BE2C (cell line): ENCODE measurements at regions not wholly inside any gene's neighbourhood (a gene's known extent, or its start where the extent isn't known, plus 50 kb on each side); places are given as distances from the start of the nearest gene placed in this dataset.
"Not testable (repeated sequence)": the region's sequence is repeated elsewhere in the genome, so short reads cannot be mapped to it uniquely, and the experiment has no call there.

Experiments used
- DNase-seq: peaks from one replicate; pipeline ENCODE4 v3.0.0-alpha.2; 2020
- H3K27me3 ChIP-seq: fragments of 250-450 bp; sonication (Bioruptor Pico); 2 replicates; pipeline ENCODE4 v1.5.1; 2020; ENCODE audit warnings: mild to moderate bottlenecking
- H3K36me3 ChIP-seq: fragments of 250-450 bp; sonication (Bioruptor Pico); 2 replicates; pipeline ENCODE4 v1.5.1; 2020; ENCODE audit warnings: mild to moderate bottlenecking
- H3K4me1 ChIP-seq: fragments of 250-450 bp; sonication (Bioruptor Pico); 2 replicates; pipeline ENCODE4 v1.5.1; 2020
- H3K4me3 ChIP-seq: 2 replicates; pipeline ENCODE4 v1.5.1; 2011; ENCODE audit warnings: low read depth, low read length
- H3K9me3 ChIP-seq: fragments of 250-450 bp; sonication (Bioruptor Pico); 2 replicates; pipeline ENCODE4 v1.5.1; 2020
- CTCF ChIP-seq: IDR thresholded peaks from 2 replicates; pipeline ENCODE4 v1.5.1; 2012; ENCODE audit warnings: mild to moderate bottlenecking, low read depth, low read length

DNA sequence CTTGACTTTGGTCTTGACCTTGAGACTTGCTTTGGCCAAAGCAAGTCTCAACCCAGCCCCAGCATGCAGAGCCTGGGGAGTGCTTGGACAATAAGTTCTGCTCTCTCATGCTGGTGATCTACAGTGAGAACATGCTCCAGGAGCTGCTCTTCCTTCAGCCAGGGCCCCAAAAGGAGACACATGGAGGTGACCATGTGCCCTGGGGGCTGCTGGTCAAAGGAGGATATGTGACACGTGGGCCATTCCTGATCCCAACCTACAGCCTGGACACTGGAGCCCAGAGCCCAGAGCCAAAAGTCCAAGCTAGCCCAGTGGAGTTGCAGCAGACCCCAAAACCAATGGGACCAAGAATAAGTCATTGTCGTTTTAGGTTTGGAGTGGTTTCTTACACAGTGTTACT is 78.2 kb upstream of the CHST15 start:
- Histone ChIP-seq H3K27me3 (no peaks in the 10 kb centered on the region), H3K4me1 (no peaks in the 10 kb centered on the region), H3K36me3 (no peaks in the 10 kb centered on the region), H3K4me3 (no peak overlapping the region), H3K9me3 (no peaks in the 10 kb centered on the region)
- no peak for DNase-seq
- no peak for TF ChIP-seq CTCF

DNA sequence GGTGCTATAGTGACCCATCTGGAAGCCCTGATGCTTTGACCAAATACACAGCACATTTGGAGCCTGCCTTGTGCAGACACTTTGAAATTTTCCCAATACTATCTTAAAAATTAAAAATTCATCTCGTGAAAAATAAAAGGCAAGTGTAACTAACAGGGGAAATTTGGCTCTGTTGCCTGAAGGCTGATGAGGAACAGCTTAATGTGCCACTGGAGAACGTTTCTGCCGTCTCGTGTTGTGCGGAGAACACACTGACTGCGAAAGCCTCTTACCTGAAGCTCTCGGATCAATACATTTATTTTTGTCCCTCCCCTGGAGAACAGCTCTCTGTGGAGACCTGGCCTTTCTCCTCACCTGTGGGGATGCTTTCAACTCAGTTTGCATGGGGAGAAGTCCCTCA is 77.2 kb upstream of the CHST15 start:
- no peaks in the 10 kb centered on the region for H3K9me3 ChIP-seq
- no peak for DNase-seq
- no peaks in the 10 kb centered on the region for H3K27me3 ChIP-seq
- H3K36me3 ChIP-seq: no peaks in the 10 kb centered on the region
- no peaks in the 10 kb centered on the region for H3K4me1 ChIP-seq
- no peak for TF ChIP-seq CTCF
- no peak overlapping the region for H3K4me3 ChIP-seq

GRCh38 chr10:124168991-124169802 is 75.8 kb upstream of the CHST15 start:
- H3K9me3 ChIP-seq: no peaks in the 10 kb centered on the region
- H3K36me3 ChIP-seq: no peaks in the 10 kb centered on the region
- no peak for DNase-seq
- no peaks in the 10 kb centered on the region for H3K27me3 ChIP-seq
- no peak for TF ChIP-seq CTCF
- H3K4me1 ChIP-seq: no peaks in the 10 kb centered on the region
- no peak overlapping the region for H3K4me3 ChIP-seq

DNA sequence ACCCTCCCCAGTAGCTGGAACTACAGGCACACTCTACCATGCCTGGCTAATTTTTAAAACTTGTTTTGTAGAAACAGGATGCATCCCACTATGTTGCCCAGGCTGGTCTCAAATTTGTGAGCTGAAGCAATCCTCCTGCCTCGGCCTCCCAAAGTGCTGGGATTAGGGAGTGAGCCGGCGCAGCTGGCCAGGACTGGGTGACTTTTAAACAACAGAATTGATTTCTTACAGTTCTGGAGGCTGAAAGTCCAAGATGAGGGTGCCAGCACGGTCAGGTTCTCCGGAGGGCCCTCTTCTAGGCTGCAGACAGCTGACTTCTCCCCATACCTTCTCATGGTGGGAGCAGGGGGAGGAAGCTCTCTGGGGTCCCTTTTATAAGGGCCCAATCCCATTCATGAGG is 75.2 kb upstream of the CHST15 start:
- H3K36me3 ChIP-seq: no peaks in the 10 kb centered on the region
- no peaks in the 10 kb centered on the region for H3K9me3 ChIP-seq
- H3K4me3 ChIP-seq: no peak overlapping the region
- DNase-seq: no peak
- TF ChIP-seq CTCF: no peak
- no peaks in the 10 kb centered on the region for H3K4me1 ChIP-seq
- H3K27me3 ChIP-seq: no peaks in the 10 kb centered on the region

GRCh38 chr10:124167925-124168324 is 74.5 kb upstream of the CHST15 start:
- H3K36me3 ChIP-seq, H3K4me3 ChIP-seq, H3K27me3 ChIP-seq, DNase-seq, H3K4me1 ChIP-seq, H3K9me3 ChIP-seq: not testable (repeated sequence)

GRCh38 chr10:124166431-124167125 is 73.2 kb upstream of the CHST15 start:
- Histone ChIP-seq H3K36me3 (no peaks in the 10 kb centered on the region), H3K9me3 (no peaks in the 10 kb centered on the region), H3K27me3 (no peaks in the 10 kb centered on the region), H3K4me1 (no peaks in the 10 kb centered on the region), H3K4me3 (no peak overlapping the region)
- TF ChIP-seq CTCF: no peak
- no peak for DNase-seq
